GM19395 (cell line): ENCODE measurements at regions not wholly inside any gene's neighbourhood (a gene's known extent, or its start where the extent isn't known, plus 50 kb on each side); places are given as distances from the start of the nearest gene placed in this dataset.

Experiments
- ATAC-seq: cut with Tn5 transposase; IDR thresholded peaks from one replicate; pipeline ENCODE4 v1.9.1; 2021; ENCODE audit warnings: mild to moderate bottlenecking, moderate library complexity; ENCODE audit not compliant: unreplicated experiment

- ATAC-seq, result no peak
These were observed 99.1 kb upstream of the RGS4 start for GRCh38 chr1:162970021-162970420.

- ATAC-seq, result no peak
These were observed 102.5 kb upstream of the RGS4 start for GRCh38 chr1:162966613-162967012.

GRCh38 chr1:162964901-162965300 lies 103.9 kb upstream of the CCDC190 start:
- ATAC-seq, result no peak

GRCh38 chr1:162956922-162957321 lies 95.9 kb upstream of the CCDC190 start:
- no peak for ATAC-seq

DNA sequence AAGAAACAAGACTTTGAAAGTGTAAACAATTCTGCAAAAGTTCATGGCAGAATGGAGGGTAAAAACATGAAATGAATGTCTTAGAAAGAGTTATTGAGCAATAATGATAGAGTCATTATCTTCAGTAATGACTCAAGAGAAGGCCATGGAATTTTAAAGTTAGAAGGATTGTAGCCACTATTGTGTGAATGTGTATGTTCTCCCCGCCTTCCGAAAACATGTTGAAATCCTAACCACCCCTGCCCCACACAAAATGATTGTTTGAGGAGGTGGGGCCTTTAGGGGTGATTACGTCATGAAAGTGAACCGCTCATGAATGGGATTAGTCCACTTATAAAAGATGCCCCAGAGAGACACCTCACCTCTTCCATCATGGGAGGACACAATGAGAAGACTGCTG lies 93.8 kb upstream of the CCDC190 start:
- no peak for ATAC-seq

DNA sequence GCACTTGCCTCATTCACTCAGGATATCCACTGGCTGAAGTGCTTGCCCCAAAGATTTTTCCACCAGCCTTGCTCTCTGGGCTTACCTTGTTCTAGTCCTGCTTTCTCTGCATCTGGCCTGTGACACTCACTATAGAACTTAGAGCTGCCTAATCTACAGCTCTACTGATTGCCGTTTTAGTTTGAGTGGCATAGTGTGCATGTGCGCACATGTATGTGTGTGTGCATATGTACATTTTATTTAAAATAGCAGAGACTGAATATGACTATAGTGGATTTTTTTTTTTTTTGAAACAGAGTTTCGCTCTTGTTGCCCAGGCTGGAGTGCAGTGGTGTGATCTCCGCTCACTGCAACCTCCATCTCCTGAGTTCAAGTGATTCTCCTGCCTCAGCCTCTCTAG lies 92.0 kb upstream of the CCDC190 start:
- ATAC-seq, result no peak

GRCh38 chr1:162951553-162952315 lies 90.8 kb upstream of the CCDC190 start:
- peak; percentile 98 for ATAC-seq

DNA sequence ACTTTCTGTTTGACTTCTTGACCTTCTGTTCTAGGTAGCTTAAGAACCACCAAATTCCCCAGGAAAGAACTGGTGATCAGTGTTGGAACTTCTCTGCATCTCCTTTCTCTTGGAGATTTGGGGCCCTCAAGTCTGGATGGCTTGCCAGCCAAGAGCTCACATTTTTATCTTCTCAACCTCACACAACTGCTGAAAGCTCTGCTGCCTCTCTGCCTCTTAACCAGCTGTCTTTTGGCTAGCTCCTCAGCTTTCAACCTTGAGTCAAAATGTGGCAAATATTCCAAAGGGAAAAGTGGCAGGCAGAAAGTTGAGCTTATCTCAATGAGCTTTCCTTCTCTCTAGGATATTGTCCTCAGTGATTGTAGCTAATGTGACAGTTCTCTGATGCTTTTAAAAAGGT lies 89.2 kb upstream of the CCDC190 start:
- ATAC-seq, result no peak

DNA sequence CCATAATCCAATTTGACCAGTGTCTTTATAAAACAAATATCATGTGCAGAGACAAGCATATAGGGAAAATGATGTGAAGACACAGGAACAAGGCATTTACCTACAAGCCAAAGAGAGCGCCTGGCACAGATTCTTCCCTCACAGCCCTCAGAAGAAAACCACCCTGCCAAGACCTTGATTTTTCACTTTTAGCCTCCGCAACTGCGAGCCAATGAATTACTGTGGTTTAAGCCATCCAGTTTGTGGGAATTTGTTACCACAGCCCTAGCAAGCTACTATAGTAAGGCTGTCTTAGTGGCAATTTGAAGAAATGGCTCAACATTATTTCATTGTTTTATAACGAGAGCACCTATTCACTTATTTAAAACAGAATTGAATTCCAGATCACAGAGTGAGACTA lies 85.7 kb upstream of the CCDC190 start:
- no peak for ATAC-seq

DNA sequence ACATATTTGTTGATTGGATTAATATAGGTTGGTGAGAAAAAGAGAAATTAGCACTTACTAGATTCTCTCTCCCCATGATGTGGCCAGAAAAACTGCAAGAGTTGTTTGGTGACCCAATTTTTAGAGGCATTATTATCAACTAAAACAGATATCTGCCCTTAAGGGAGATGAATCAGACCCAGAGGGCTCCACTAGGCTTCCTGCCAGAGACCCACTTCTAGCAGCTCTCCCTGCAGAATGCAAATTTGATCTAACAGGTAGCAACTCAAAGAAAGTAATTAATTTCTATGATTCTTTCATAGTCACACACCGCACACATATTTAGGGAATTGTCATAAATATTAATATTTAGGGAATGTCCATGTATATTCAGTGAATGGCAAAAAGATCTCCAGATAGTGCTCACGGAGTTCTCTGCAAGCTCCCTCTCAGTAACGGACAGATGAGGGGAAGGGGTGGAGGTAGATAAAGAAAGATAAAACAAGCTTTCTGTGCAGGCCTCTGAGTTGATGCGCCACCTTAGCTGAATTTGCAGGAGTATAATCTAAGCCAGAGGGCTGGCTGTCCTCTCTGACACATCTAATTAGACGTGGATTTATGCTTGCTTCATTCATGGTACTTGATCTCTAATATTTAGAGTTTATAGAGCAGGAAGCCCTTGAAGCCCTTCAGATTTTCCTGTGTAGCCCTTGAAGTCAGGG lies 84.1 kb upstream of the CCDC190 start:
- no peak for ATAC-seq

DNA sequence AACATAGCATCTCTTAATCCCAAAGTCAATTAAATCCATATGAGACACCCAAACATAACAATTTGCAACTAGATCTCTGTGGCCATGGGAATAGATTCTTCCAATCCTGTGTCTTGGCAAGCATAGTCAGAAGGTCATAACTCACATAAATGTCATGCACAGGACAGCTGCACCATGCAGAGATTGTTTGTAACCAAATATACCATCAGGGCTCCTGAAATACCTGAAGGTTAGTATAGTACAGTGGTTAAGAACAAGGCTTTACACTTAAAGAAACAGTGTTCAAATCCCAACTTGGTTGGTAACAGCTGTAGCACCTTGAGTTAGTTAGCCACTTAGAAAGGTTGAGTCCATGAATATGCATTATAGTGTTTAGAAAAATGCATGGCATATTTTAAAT lies 82.6 kb upstream of the CCDC190 start:
- ATAC-seq, result no peak

- ATAC-seq, result no peak
These were observed 82.1 kb upstream of the CCDC190 start for GRCh38 chr1:162942916-162943559.

GRCh38 chr1:162941024-162941423 lies 80.0 kb upstream of the CCDC190 start:
- no peak for ATAC-seq

DNA sequence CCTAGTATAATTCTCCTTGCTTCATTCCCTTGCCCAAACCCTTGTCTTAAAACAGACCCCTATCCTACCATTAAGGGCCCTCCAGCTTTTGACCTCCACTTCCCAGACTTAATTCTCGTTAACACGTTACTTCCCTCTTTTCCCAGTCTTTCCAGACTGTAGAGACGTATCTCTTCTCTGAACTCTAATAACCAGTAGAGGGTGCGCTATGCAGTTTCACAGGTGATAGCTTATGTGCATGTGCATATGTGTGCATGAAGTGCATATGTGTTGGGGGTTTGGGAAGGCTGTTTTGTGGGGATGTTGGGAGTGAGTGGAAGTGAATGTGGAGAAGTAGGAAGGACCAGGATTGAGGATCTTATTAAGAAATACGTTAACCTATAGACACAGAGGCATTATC lies 78.1 kb upstream of the CCDC190 start:
- no peak for ATAC-seq

- ATAC-seq, result no peak
These were observed 76.9 kb upstream of the CCDC190 start for GRCh38 chr1:162937716-162938395.

- ATAC-seq, result no peak
These were observed 70.1 kb upstream of the CCDC190 start for GRCh38 chr1:162930976-162931560.

DNA sequence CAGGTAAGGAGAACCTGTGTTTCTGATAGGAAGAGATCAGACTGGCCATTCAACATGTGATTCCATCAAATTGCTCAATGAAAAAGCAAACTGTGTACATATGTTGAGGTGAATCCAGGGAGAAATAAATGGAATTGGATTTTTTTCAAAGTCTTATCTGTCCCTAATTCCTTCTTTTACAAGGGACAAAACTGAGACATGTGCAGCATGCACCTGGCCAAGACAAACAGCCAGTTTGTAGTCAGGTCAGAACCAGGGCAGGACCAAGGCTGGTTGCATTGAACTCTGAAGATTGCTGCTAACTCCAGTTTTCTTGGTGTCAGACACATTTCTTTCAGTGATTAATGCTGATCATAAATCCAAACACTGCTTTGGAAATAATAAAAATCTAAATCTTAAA lies 69.6 kb upstream of the CCDC190 start:
- ATAC-seq, result no peak

DNA sequence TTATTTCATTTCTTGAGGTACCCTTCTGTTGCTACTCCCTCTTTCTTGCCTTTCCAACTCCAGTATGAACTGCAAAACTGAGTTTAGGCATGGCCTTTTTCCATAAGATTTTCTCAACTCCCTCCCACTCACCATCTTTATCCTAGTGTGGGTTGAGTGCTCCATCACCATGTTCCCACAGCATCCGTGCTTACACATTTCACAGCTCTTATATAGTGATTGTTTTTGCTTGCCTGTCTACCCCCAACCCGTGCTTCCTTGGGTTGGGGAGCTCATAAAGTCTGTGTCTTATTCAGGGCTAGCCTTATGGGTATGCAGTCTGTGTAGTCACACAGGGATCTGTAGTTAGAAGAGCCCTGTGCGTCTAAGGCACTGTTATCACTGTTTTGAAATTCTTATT lies 68.2 kb upstream of the CCDC190 start:
- no peak for ATAC-seq

GRCh38 chr1:162928141-162928540 lies 67.2 kb upstream of the CCDC190 start:
- no peak for ATAC-seq

GRCh38 chr1:162927421-162927820 lies 66.4 kb upstream of the CCDC190 start:
- ATAC-seq, result no peak

DNA sequence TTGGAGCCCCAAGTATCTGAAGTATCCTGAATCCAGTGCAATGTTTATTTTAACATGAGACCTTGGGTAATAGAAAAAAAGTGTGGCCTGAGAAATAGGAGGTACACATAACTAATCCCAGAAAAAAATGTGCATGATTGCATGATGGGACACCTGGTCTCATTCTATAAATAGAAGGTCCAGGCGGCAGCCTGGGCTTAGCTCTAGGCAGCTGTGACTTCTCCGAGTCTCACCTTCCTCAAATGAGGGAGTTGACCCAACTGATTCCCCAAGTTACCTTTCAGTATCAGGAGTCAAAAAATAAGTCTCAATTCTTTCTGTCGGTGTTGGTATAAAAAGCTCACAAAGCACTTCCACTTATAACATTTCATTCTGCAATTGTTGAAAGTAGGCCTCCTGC lies 65.9 kb upstream of the CCDC190 start:
- no peak for ATAC-seq
